ENCODE measurements at regions not wholly inside any gene's neighbourhood (a gene's known extent, or its start where the extent isn't known, plus 50 kb on each side); places are given as distances from the start of the nearest gene placed in this dataset.

- no peak for DNase-seq (ENCODE audit: low read depth in 2 of 3, low spot score in 2 of 3)
Measured at GRCh38 chr7:142351145-142351544, 93.3 kb upstream of the PRSS58 start.

GRCh38 chr7:142349670-142350405 is 92.0 kb upstream of the PRSS58 start:
- DNase-seq (ENCODE audit: low read depth in 2 of 3, low spot score in 2 of 3): no peak

- DNase-seq (ENCODE audit: low read depth in 2 of 3, low spot score in 2 of 3): no peak
Measured at GRCh38 chr7:142348921-142349405, 91.1 kb upstream of the PRSS58 start.

- no peak for DNase-seq (ENCODE audit: low read depth in 2 of 3, low spot score in 2 of 3)
Measured at GRCh38 chr7:142348100-142348499, 90.2 kb upstream of the PRSS58 start.

- no peak for DNase-seq (ENCODE audit: low read depth in 2 of 3, low spot score in 2 of 3)
Measured at GRCh38 chr7:142347091-142347490, 89.2 kb upstream of the PRSS58 start.

- DNase-seq (ENCODE audit: low read depth in 2 of 3, low spot score in 2 of 3): peak in 1 of 3 donors; percentile 85
Measured at GRCh38 chr7:142345811-142346210, 88.0 kb upstream of the PRSS58 start.

- DNase-seq (ENCODE audit: low read depth in 2 of 3, low spot score in 2 of 3): peak in 2 of 3 donors; percentile 36 to 63
Measured at GRCh38 chr7:142338633-142339501, 81.0 kb upstream of the PRSS58 start.

GRCh38 chr7:142337054-142338001 is 79.5 kb upstream of the PRSS58 start:
- no peak for DNase-seq (ENCODE audit: low read depth in 2 of 3, low spot score in 2 of 3)

- no peak for DNase-seq (ENCODE audit: low read depth in 2 of 3, low spot score in 2 of 3)
Measured at GRCh38 chr7:142334806-142335205, 76.9 kb upstream of the PRSS58 start.

- DNase-seq (ENCODE audit: low read depth in 2 of 3, low spot score in 2 of 3): no peak
Measured at GRCh38 chr7:142334236-142334635, 76.4 kb upstream of the PRSS58 start.

GRCh38 chr7:142332421-142332820 is 74.6 kb upstream of the PRSS58 start:
- DNase-seq (ENCODE audit: low read depth in 2 of 3, low spot score in 2 of 3): no peak

- DNase-seq (ENCODE audit: low read depth in 2 of 3, low spot score in 2 of 3): no peak
Measured at GRCh38 chr7:142331941-142332340, 74.1 kb upstream of the PRSS58 start.

GRCh38 chr7:142329062-142329790 is 71.4 kb upstream of the PRSS58 start:
- DNase-seq (ENCODE audit: low read depth in 2 of 3, low spot score in 2 of 3): no peak

GRCh38 chr7:142328551-142328950 is 70.7 kb upstream of the PRSS58 start:
- DNase-seq (ENCODE audit: low read depth in 2 of 3, low spot score in 2 of 3): no peak

GRCh38 chr7:142327628-142328405 is 70.0 kb upstream of the PRSS58 start:
- no peak for DNase-seq (ENCODE audit: low read depth in 2 of 3, low spot score in 2 of 3)

- DNase-seq (ENCODE audit: low read depth in 2 of 3, low spot score in 2 of 3): peak in 2 of 3 donors; percentile 48 to 62
Measured at GRCh38 chr7:142323706-142324105, 65.8 kb upstream of the PRSS58 start.

GRCh38 chr7:142321391-142321790 is 63.5 kb upstream of the PRSS58 start:
- peak in 1 of 3 donors; percentile 70 for DNase-seq (ENCODE audit: low read depth in 2 of 3, low spot score in 2 of 3)

GRCh38 chr7:142320883-142321282 is 63.0 kb upstream of the PRSS58 start:
- no peak for DNase-seq (ENCODE audit: low read depth in 2 of 3, low spot score in 2 of 3)

GRCh38 chr7:142319970-142320369 is 62.1 kb upstream of the PRSS58 start:
- DNase-seq (ENCODE audit: low read depth in 2 of 3, low spot score in 2 of 3): peak in 1 of 3 donors; percentile 58

Data from hematopoietic multipotent progenitor cell (in vitro differentiated cells).